ENCODE measurements at regions not wholly inside any gene's neighbourhood (a gene's known extent, or its start where the extent isn't known, plus 50 kb on each side); places are given as distances from the start of the nearest gene placed in this dataset.

DNA sequence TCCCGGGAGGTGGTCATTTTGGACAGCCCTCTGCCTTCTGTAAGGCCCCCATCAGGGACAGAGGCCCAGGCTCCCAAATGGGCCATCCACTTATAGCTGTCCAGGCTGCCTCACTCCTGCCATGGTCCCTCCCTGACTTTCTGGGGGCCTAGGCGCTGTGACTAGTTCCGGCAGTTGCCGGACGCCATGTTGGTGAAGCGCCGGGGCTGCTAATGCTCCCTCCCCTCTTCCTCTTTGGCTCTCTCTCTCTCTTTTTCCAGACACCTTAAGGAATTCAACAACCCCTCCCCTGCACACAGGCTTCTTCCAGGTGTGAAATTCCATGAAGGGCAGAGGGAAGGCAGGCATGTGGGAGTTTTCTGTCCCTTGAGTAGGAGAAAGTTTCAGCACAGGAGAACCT, 445.6 kb downstream of the SOX6 start:
- POLR2A ChIA-PET: no interaction called here
- no peak for DNase-seq (ENCODE audit: low read depth, low spot score)
- CTCF ChIA-PET: no interaction called here
- H3K4me3 ChIP-seq (ENCODE audit: low read depth, low read length): no peak overlapping the region
- TF ChIP-seq CTCF (IDR thresholded peaks at IDR 0.05; ENCODE audit: insufficient read depth, low read length, missing control alignments): no peak

DNA sequence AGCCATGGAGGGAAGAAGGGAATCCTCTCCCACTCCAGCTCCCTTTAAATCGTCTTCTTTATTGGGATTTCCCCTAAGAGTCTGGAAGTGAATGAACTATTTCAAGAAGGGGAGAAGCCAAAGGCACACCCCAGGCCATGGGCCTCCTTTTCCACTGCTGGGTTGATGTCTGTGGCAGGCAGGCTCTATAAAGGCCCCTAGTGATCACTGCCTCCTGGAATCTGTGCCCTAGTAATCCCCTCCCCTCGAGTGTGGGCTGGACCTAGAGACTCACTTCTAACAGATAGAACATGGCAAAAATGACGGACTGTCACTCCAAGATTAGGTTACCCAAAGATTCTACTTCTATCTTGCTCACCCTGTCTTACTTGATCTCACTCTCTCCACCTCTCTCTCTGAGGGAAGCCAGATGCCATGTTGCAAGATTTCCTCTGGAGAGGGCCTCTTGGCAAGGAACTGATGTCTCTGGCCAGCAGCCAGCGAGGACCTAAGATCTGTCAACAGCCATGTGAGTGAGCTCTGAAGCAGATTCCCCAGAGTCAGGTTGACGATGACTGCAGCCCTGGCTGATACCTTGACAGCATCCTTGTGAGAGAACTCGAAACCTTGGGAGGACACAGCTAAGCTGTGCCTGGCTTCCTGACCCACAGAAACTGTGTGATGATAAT, 444.8 kb downstream of the SOX6 start:
- no peak for DNase-seq (ENCODE audit: low read depth, low spot score)
- CTCF ChIA-PET: interaction anchor here (1.2 to 1.6 kb wide), 2 partner anchors 29 to 701 kb away, joined by 3 to 4 read pairs; no protein-coding TSS in a partner anchor
- POLR2A ChIA-PET: no interaction called here
- H3K4me3 ChIP-seq (ENCODE audit: low read depth, low read length): no peak overlapping the region
- TF ChIP-seq CTCF (IDR thresholded peaks at IDR 0.05; ENCODE audit: insufficient read depth, low read length, missing control alignments): no peak

GRCh38 chr11:15912291-15912690, 444.1 kb downstream of the SOX6 start:
- no peak overlapping the region for H3K4me3 ChIP-seq (ENCODE audit: low read depth, low read length)
- POLR2A ChIA-PET: no interaction called here
- TF ChIP-seq CTCF (IDR thresholded peaks at IDR 0.05; ENCODE audit: insufficient read depth, low read length, missing control alignments): no peak
- CTCF ChIA-PET: interaction anchor here (1.2 to 1.6 kb wide), 2 partner anchors 29 to 700 kb away, joined by 3 to 4 read pairs; no protein-coding TSS in a partner anchor
- no peak for DNase-seq (ENCODE audit: low read depth, low spot score)

- no peak overlapping the region for H3K4me3 ChIP-seq (ENCODE audit: low read depth, low read length)
- CTCF ChIA-PET: interaction anchor here (1.4 to 1.6 kb wide), 3 partner anchors 21 to 700 kb away, joined by 4 to 5 read pairs (median 4); no protein-coding TSS in a partner anchor
- POLR2A ChIA-PET: interaction anchor here (1.0 kb wide), 1 partner anchor 443 kb away, joined by 4 read pairs; the partner anchor contains the start of gene SOX6
- no peak for DNase-seq (ENCODE audit: low read depth, low spot score)
- TF ChIP-seq CTCF (IDR thresholded peaks at IDR 0.05; ENCODE audit: insufficient read depth, low read length, missing control alignments): no peak
These were observed 443.5 kb downstream of the SOX6 start for GRCh38 chr11:15912825-15913224.

GRCh38 chr11:15913261-15913660, 443.1 kb downstream of the SOX6 start:
- CTCF ChIA-PET: interaction anchor here (1.4 kb wide), 2 partner anchors 21 to 28 kb away, joined by 4 to 5 read pairs; no protein-coding TSS in a partner anchor
- H3K4me3 ChIP-seq (ENCODE audit: low read depth, low read length): no peak overlapping the region
- no peak for TF ChIP-seq CTCF (IDR thresholded peaks at IDR 0.05; ENCODE audit: insufficient read depth, low read length, missing control alignments)
- POLR2A ChIA-PET: interaction anchor here (1.0 kb wide), 1 partner anchor 443 kb away, joined by 4 read pairs; the partner anchor contains the start of gene SOX6
- DNase-seq (ENCODE audit: low read depth, low spot score): no peak
